GM18517 (cell line): ENCODE measurements at regions not wholly inside any gene's neighbourhood (a gene's known extent, or its start where the extent isn't known, plus 50 kb on each side); places are given as distances from the start of the nearest gene placed in this dataset.
"Not testable (repeated sequence)": the region's sequence is repeated elsewhere in the genome, so short reads cannot be mapped to it uniquely, and the experiment has no call there.

Experiments used
- ATAC-seq: cut with Tn5 transposase; IDR thresholded peaks from one replicate; pipeline ENCODE4 v1.9.1; 2021; ENCODE audit warnings: mild to moderate bottlenecking, moderate library complexity; ENCODE audit not compliant: unreplicated experiment

DNA sequence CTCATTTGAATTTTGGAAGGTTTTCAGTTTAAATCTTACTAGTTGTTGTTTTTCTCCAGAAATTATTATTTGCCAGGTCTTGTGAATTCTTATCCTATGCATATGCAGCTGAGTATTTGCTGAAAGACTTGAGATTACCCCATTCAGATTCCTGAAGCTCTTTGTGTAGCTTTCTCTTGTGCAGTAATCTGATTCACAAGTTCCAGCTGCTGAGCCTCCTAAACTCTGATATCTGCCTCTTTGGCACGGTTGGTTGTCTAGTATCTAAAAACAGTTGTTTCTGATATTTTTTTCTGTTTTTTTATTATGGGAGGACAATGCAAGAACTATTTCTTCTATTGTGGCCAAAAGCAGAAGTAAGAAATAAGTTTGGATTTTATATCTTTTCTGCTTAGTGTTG, 863.9 kb upstream of the MANEA start:
- no peak for ATAC-seq

DNA sequence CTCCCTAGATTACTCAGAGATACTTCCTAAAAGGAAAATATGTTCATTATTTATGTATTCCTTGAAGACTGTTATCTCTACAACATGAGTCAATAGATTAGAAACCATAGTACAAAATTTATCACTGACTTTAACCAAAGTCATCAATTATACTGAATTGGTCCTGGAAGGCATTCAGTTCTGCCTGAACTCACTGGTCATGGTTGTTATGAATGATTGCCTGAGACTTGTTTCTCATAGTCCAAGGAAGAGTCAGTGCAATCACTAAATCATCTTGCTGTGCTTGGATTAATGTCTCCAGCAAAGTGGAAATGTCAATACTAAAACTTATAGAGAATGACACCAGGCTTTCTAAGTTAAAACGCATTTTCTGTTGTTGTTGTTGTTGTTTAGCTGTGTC, 878.6 kb upstream of the MANEA start:
- no peak for ATAC-seq

GRCh38 chr6:94687255-94687654, 890.1 kb upstream of the MANEA start:
- not testable (repeated sequence) for ATAC-seq

DNA sequence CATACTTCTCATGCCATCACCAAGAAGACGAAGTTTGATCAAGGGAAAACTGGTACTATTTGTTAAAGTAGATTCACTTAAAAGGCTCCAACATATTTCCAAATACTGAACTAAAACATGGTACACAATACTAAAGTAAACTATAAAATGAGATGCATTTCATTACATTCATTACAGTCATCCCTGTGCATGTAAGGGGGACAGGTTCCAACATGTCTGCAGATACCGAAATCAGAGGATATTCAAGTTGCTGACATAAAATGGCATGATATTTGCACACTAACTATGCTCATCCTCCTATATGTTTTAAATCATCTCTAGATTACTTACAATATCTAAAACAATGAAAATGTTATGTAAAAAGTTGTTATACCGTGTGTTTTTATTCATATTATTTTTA, 893.9 kb upstream of the MANEA start:
- no peak for ATAC-seq

GRCh38 chr6:94680669-94681212, 896.6 kb upstream of the MANEA start:
- ATAC-seq = no peak

GRCh38 chr6:94673251-94673650, 904.1 kb upstream of the MANEA start:
- ATAC-seq = no peak

GRCh38 chr6:94670017-94670416, 907.3 kb upstream of the MANEA start:
- ATAC-seq = no peak

GRCh38 chr6:94668876-94669275, 908.5 kb upstream of the MANEA start:
- ATAC-seq = no peak

GRCh38 chr6:94658929-94659328, 918.4 kb upstream of the MANEA start:
- ATAC-seq = no peak

- no peak for ATAC-seq
Measured at GRCh38 chr6:94651239-94651638, 926.1 kb upstream of the MANEA start.

DNA sequence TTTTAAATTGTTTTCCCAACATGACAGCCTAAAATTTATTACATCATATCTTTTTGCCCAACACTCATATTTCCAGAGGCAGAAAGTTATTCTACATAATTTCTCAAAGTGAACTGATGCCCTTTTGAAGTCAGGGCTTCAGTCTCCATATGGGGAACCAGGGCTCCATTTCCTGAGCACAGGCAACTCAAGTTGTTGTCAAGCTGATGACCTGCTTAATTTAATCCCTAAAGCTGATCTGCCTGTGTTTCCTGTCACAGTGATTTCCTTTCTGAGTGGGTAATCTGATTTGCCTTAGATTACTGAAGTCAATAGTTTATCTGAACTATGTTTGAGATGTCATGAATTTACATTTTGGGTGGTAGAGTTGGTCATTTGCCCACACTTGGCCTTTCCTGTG, 932.1 kb upstream of the MANEA start:
- no peak for ATAC-seq

DNA sequence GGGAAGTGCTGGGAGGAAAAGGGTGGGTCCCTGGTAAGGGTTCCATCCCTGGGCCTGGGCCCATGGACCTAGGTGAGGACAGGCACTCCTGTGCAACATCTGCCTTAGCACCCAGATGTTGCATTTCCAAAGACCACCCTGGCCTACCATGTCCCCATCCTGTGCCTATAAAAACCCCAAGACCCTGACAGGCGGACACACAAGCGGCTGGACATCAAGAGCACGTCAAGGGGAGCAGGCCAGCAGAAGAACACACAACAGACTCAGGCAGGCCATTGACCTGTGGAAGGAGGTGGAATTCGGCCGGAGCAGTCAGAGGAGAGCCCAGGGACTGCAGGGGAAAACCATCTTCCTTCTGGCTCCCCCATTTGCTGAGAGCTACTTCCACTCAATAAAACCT, 937.8 kb upstream of the MANEA start:
- no peak for ATAC-seq

- no peak for ATAC-seq
Measured at GRCh38 chr6:94636780-94637385, 940.5 kb upstream of the MANEA start.

- ATAC-seq = no peak
Measured at GRCh38 chr6:94623586-94623985, 953.7 kb upstream of the MANEA start.

- ATAC-seq = no peak
Measured at GRCh38 chr6:94622783-94623182, 954.6 kb upstream of the MANEA start.

DNA sequence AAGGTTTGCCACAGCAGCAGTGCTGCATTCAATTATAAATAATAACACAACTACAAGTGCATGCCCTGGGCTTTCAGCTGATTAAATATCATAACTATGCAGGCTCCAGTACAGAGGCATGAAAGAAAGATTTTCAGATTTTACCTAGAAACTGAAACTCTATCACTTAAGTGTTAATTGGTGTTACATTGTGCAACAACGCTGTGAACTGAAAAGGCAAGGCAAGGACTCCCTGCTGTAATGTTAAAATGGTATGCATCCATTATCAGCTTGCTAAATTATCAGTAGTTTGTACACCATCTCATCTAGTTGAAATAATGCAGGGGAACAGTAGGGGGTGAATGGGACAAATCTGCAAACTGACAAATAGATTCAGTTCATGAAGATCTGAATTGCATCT, 976.7 kb upstream of the MANEA start:
- ATAC-seq = no peak

GRCh38 chr6:94597487-94597886, 979.8 kb upstream of the MANEA start:
- no peak for ATAC-seq

- ATAC-seq = no peak
Measured at GRCh38 chr6:94590416-94590815, 986.9 kb upstream of the MANEA start.

GRCh38 chr6:94588301-94588700, 989.0 kb upstream of the MANEA start:
- no peak for ATAC-seq

GRCh38 chr6:94584211-94584610, 993.1 kb upstream of the MANEA start:
- ATAC-seq = no peak

GRCh38 chr6:94570581-94570980, 1006.8 kb upstream of the MANEA start:
- no peak for ATAC-seq

GRCh38 chr6:94562846-94563245, 1014.5 kb upstream of the MANEA start:
- ATAC-seq = no peak

- no peak for ATAC-seq
Measured at GRCh38 chr6:94559829-94560537, 1017.4 kb upstream of the MANEA start.
